ENCODE measurements at regions not wholly inside any gene's neighbourhood (a gene's known extent, or its start where the extent isn't known, plus 50 kb on each side); places are given as distances from the start of the nearest gene placed in this dataset.

DNA sequence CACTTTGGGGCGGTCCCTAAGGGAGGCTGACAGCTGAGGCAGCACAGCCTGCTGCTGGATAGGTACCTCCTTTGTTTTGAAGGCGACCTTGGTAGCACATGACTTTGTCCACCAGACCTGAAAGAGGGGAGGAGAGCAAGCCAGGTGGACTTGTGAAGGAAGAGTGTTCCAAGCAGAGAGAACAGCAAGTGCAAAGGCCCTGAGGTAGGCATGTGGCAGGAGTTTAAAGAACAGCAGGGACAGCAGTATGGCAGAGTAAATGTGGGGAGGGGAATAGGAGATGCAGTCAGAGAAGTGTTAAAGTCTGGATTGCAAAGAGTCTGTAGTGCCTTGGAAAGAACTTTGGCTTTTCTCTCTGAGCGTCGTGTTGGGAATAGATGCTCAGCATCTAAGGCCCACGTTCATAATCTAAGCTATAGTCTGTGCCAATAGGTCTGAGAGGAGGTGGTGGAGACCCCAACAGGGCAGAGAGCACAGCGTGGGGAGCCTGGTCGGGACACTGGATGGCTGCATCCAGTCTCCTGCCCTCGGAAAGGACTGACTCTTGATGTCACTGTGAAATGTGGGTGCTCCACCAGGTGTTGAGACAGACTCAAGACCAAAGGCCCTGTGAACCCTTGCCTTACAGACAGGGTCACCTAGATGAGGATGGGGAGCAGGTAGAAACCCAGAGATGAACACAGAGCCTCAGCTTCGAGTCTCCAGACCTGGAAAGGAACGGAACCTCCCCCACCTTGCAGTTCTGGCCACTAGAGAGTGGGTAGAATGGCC lies 242.1 kb upstream of the PWP1 start:
- H4K20me1 ChIP-seq (ENCODE audit: control insufficient read depth, extremely low read depth, insufficient read depth, low read length) = no peaks in the 10 kb centered on the region
- no peaks in the 10 kb centered on the region for H3K36me3 ChIP-seq (ENCODE audit: control insufficient read depth, insufficient read depth, low read length)
- H3K4me2 ChIP-seq (ENCODE audit: extremely low read depth, insufficient read depth, low read length) = no peak overlapping the region
- H3K27me3 ChIP-seq (ENCODE audit: control insufficient read depth, insufficient read depth, low read length) = no peaks in the 10 kb centered on the region
- H3K4me1 ChIP-seq (ENCODE audit: control insufficient read depth, extremely low read depth, insufficient read depth, low read length) = no peaks in the 10 kb centered on the region
- no peak overlapping the region for H3K4me3 ChIP-seq (replicated peaks in 1 of 4; ENCODE audit: control extremely low read depth in 1 of 4, insufficient read depth in 1 of 4, low read depth in 3 of 4, low read length in 4 of 4)
- TF ChIP-seq EZH2 (IDR thresholded peaks at IDR 0.05; ENCODE audit: low read length, missing control alignments) = no peak
- TF ChIP-seq, protein P1, sequence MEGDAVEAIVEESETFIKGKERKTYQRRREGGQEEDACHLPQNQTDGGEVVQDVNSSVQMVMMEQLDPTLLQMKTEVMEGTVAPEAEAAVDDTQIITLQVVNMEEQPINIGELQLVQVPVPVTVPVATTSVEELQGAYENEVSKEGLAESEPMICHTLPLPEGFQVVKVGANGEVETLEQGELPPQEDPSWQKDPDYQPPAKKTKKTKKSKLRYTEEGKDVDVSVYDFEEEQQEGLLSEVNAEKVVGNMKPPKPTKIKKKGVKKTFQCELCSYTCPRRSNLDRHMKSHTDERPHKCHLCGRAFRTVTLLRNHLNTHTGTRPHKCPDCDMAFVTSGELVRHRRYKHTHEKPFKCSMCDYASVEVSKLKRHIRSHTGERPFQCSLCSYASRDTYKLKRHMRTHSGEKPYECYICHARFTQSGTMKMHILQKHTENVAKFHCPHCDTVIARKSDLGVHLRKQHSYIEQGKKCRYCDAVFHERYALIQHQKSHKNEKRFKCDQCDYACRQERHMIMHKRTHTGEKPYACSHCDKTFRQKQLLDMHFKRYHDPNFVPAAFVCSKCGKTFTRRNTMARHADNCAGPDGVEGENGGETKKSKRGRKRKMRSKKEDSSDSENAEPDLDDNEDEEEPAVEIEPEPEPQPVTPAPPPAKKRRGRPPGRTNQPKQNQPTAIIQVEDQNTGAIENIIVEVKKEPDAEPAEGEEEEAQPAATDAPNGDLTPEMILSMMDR (conservative IDR thresholded peaks at IDR 0.05 in 1 of 2, IDR thresholded peaks at IDR 0.05 in 1 of 2; ENCODE audit: low read depth in 1 of 2, low read length in 2 of 2) = no peak
- no peak overlapping the region for H3K9ac ChIP-seq (ENCODE audit: insufficient read depth, low read length)
- H3K79me2 ChIP-seq (ENCODE audit: control insufficient read depth, insufficient read depth, low read length) = no peaks in the 10 kb centered on the region
- H3K9me3 ChIP-seq (ENCODE audit: control insufficient read depth, insufficient read depth, low read depth, low read length) = no peaks in the 10 kb centered on the region
- no peak overlapping the region for H2AFZ ChIP-seq (ENCODE audit: low read length)
- H3K27ac ChIP-seq (ENCODE audit: insufficient read depth, low read length) = no peak overlapping the region
- no peak for DNase-seq (ENCODE audit: low read depth in 2 of 2)

DNA sequence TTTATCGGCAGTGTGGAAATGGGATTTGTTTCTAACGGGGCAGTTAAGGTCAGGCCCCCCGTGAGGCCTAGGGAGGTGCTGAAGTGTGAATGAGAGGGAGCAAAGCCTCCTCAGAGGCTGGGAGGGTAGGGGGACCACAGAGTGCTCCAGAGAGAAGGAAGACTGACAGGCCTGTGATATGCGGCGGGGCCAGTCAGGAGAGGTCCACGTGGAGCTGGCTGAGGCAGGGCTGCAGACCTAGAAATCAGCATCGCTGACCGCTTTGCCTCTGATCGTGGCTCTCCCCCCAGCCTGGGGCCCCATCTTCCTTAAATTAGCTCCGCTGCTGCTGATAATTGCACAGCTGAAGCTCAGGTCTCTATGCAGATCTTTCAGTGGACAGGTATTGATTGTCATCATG lies 240.8 kb upstream of the PWP1 start:
- no peaks in the 10 kb centered on the region for H3K9me3 ChIP-seq (ENCODE audit: control insufficient read depth, insufficient read depth, low read depth, low read length)
- TF ChIP-seq, protein P1 (conservative IDR thresholded peaks at IDR 0.05 in 1 of 2, IDR thresholded peaks at IDR 0.05 in 1 of 2; ENCODE audit: low read depth in 1 of 2, low read length in 2 of 2) = no peak
- TF ChIP-seq EZH2 (IDR thresholded peaks at IDR 0.05; ENCODE audit: low read length, missing control alignments) = no peak
- H3K4me2 ChIP-seq (ENCODE audit: extremely low read depth, insufficient read depth, low read length) = no peak overlapping the region

DNA sequence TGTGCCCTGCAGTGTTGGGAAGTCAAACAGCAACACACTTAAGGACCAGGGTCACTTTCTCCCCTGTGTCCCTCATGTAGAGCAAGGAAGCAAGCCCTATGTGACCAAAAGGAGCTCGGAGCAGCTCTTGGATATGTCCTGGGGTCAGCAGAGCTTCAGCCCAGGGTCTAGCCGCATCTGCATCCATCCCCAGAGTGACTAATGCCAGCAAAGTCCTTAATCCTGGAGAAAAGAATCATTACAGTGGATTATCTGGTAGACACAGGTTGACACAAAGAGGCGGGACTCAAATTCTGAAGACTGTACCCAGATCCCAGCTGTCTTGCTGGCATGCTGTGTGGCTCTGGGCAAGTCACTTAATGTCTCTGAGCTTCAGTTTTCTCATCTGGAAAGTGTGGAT lies 239.1 kb upstream of the PWP1 start:
- Histone ChIP-seq H3K4me3 (replicated peaks in 1 of 4; ENCODE audit: control extremely low read depth in 1 of 4, insufficient read depth in 1 of 4, low read depth in 3 of 4, low read length in 4 of 4) (no peak overlapping the region), H2AFZ (ENCODE audit: low read length) (no peak overlapping the region), H3K79me2 (ENCODE audit: control insufficient read depth, insufficient read depth, low read length) (no peaks in the 10 kb centered on the region), H3K27ac (ENCODE audit: insufficient read depth, low read length) (no peak overlapping the region), H3K4me1 (ENCODE audit: control insufficient read depth, extremely low read depth, insufficient read depth, low read length) (no peaks in the 10 kb centered on the region), H4K20me1 (ENCODE audit: control insufficient read depth, extremely low read depth, insufficient read depth, low read length) (no peaks in the 10 kb centered on the region), H3K9ac (ENCODE audit: insufficient read depth, low read length) (no peak overlapping the region), H3K36me3 (ENCODE audit: control insufficient read depth, insufficient read depth, low read length) (no peaks in the 10 kb centered on the region), H3K4me2 (ENCODE audit: extremely low read depth, insufficient read depth, low read length) (no peak overlapping the region), H3K9me3 (ENCODE audit: control insufficient read depth, insufficient read depth, low read depth, low read length) (no peaks in the 10 kb centered on the region), H3K27me3 (ENCODE audit: control insufficient read depth, insufficient read depth, low read length) (no peaks in the 10 kb centered on the region)
- DNase-seq (ENCODE audit: low read depth in 2 of 2) = no peak
- TF ChIP-seq, protein P1 (conservative IDR thresholded peaks at IDR 0.05 in 1 of 2, IDR thresholded peaks at IDR 0.05 in 1 of 2; ENCODE audit: low read depth in 1 of 2, low read length in 2 of 2) = no peak
- TF ChIP-seq EZH2 (IDR thresholded peaks at IDR 0.05; ENCODE audit: low read length, missing control alignments) = no peak

More for the DNA sequence above, 240.8 kb upstream of the PWP1 start:
- no peak overlapping the region for H3K4me3 ChIP-seq (replicated peaks in 1 of 4; ENCODE audit: control extremely low read depth in 1 of 4, insufficient read depth in 1 of 4, low read depth in 3 of 4, low read length in 4 of 4)
- H3K27me3 ChIP-seq (ENCODE audit: control insufficient read depth, insufficient read depth, low read length) = no peaks in the 10 kb centered on the region
- no peaks in the 10 kb centered on the region for H3K79me2 ChIP-seq (ENCODE audit: control insufficient read depth, insufficient read depth, low read length)
- no peaks in the 10 kb centered on the region for H3K4me1 ChIP-seq (ENCODE audit: control insufficient read depth, extremely low read depth, insufficient read depth, low read length)
- H4K20me1 ChIP-seq (ENCODE audit: control insufficient read depth, extremely low read depth, insufficient read depth, low read length) = no peaks in the 10 kb centered on the region
- no peak overlapping the region for H2AFZ ChIP-seq (ENCODE audit: low read length)
- H3K9ac ChIP-seq (ENCODE audit: insufficient read depth, low read length) = no peak overlapping the region
- no peak for DNase-seq (ENCODE audit: low read depth in 2 of 2)
- no peak overlapping the region for H3K27ac ChIP-seq (ENCODE audit: insufficient read depth, low read length)
- no peaks in the 10 kb centered on the region for H3K36me3 ChIP-seq (ENCODE audit: control insufficient read depth, insufficient read depth, low read length)

Measured in fibroblast of lung (primary cell).